ENCODE measurements at regions not wholly inside any gene's neighbourhood (a gene's known extent, or its start where the extent isn't known, plus 50 kb on each side); places are given as distances from the start of the nearest gene placed in this dataset.
A peak's percentile ranks its signal among the peaks of the same experiment; 100 is the strongest.
"Not testable (repeated sequence)": the region's sequence is repeated elsewhere in the genome, so short reads cannot be mapped to it uniquely, and the experiment has no call there.

DNA sequence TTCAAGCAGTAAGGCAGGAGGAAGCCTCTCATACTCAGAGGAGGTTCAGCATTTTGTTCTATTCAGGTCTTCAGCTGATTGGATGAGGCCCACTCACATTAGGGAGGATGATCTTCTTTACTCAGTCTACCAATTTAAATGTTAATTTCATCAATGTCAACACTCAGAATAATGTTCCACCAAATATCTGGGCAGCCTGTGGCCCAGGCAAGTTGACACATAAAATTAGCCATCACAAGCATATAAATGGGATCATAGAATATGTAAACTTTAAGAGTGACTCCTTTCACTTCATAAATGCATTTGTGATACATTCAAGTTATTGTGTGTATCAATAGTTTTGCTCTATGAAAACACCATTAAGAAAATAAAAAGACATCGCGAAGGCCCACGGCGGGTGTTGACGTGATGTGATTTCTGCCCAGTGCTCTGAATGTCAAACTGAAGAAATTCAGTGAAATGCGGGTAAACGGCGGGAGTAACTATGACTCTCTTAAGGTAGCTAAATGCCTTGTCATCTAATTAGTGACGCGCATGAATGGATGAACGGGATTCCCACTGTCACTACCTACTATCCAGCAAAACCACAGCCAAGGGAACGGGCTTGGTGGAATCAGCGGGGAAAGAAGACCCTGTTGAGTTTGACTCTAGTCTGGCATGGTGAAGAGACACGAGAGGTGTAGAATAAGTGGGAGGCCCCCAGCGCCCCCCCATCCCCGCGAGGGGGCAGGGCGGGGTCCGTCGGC lies 536.1 kb upstream of the AUTS2 start:
- no peak for DNase-seq

DNA sequence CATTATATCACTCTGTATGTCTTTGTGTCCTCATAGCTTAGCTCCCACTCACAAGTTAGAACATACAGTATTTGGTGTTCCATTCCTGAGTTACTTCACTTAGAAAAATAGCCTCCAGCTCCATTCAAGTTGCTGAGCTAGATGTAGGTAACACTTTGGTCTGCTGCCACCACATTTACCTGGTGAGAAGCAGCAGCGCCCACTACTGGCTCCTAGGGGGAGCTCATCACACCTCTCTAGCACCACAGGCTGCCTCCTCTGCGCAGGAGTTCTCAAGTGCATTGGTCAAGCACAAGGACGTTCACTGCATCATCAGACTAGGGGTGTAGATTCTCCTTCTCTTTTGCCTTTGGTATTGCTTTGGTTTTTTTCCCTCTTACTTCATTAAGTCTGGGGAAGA lies 530.9 kb upstream of the AUTS2 start:
- DNase-seq = no peak

DNA sequence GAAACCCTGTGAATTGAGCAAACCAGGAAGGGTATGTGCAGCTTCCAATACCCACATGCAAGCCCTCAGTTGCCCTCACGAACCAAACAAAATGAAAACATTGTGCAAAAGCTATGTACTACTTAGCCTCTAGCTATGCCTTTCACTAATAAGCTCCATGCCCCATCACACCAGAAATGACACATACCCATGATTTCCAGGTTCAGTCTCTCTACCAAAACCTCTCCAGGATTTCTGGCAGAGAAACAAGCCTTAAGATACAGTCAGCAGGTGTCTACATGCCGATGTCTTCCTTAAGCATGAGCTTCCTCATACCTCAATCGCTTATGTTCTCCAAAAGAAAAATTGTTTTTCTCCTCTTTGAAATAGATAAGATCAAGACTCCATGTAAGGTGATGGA lies 527.8 kb upstream of the AUTS2 start:
- no peak for DNase-seq

DNA sequence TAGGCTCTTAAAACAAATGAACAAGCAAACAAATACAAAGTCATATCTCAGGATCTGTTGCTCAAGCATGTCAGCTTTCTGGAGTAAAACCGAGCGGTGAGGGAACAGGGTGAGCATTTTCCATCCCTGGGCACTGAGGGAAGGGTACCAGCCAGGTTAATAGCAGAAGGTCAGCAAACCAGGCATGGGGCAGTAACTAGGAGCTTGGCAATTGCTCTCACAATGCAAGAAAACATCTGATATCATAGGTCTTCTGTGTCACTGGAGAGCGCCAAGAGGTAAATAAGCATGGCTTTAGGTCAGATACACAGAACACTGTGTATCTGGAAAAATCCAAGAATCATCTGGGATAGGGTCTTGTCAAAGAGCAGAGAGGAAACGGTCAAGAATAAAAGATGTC lies 521.7 kb upstream of the AUTS2 start:
- DNase-seq = no peak

DNA sequence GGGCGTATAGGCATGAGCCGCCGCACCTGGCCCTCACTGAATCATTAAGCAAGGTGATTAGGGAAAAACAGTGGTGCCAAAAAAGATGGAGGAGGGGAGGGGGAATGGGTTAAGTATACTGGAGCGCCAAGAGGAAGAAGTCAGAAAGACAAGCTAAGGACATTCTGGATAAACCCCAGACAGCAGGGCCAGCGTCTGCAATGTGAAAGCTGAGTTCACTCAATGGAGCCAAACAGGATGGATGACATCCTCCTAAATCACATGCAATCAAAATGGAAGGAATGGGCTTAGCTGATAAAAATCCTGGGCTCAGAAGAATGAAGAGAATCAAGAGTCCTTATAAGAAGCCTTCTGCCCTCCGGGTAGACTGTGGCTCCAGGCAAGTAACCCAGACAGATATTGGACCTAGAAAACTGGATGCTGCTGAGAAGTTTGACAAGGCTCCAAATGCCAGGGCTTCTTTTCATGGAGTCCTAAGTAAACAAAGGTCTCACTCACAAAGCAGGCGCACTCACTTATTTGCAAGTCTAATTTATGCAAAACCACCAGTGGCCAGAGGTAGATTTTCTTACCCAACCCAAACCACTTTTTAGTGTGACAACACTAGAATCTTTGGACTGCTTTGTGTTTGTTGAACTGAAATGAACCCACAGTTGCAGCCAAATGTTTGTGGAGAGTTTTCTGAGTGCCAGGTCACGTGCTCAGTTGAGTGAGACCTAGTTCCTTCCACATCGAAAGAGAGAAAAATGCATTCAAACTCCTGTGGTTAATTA lies 519.1 kb upstream of the AUTS2 start:
- no peak for DNase-seq

DNA sequence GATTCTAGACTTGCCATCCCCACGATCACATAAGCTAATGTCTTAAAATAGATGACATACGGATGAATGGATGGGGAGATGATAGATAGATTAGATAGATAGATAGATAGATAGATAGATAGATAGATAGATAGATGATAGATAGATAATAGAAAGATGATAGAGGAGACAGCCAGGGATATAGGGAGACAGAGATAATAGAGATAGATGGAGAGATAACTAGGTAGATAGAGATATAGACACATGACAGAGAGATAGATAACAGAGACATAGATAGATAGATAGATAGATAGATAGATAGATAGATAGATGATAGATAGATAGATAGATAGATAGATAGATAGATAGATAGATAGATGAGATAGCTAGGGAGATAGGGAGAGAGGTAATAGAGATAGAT lies 511.0 kb upstream of the AUTS2 start:
- DNase-seq = not testable (repeated sequence)

DNA sequence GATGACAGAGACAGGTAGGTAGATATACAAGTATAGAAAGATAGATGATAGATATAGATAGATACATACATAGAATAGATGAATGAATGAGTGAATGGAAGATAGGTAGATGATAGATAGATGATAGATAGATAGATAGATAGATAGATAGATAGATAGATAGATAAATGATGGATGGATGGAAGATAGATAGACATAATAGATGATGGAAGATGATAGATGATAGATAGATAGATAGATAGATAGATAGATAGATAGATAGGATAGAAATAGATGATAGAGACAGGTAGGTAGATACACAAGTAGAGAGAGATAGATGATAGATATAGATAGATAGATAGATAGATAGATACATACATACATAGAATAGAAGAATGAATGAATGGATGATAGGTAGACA lies 510.1 kb upstream of the AUTS2 start:
- no peak for DNase-seq

DNA sequence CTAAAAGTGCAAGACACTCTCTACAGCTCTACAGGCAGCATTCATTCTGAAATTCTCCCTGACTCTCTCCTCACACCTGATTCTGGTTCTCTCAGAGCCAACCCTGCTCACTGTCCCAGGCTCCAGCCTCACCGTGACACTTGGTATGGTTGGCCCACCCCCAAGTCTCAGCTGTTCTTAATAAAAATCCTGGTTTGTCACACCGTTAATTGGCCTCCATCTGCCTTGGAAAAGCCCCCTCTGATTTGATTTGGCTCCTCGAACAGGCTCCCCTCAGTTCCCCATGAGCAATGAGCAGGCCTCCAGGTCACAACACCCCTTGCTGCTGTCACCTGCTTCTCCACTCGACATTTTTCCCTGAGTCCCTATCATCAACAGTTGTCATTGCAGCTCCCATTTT lies 507.3 kb upstream of the AUTS2 start:
- DNase-seq = no peak

DNA sequence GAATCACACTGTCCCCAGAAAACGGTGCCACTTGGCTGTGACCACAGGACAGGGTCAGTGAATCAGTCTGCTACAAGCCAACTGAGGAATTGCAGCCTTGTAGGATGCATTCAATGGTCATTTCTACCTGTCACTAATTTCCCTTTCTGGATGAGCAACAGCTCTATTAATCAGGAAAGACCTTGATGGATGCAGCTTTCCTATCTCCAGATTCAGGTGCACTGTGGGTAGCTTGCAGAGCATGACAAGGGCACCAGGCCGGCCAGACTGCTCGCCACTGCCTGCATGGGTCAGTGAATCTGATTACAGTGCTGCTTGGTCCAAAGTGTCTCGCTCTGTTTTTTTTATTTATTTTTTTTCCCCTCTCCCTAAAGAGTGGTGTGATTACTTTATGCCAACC lies 506.8 kb upstream of the AUTS2 start:
- no peak for DNase-seq

DNA sequence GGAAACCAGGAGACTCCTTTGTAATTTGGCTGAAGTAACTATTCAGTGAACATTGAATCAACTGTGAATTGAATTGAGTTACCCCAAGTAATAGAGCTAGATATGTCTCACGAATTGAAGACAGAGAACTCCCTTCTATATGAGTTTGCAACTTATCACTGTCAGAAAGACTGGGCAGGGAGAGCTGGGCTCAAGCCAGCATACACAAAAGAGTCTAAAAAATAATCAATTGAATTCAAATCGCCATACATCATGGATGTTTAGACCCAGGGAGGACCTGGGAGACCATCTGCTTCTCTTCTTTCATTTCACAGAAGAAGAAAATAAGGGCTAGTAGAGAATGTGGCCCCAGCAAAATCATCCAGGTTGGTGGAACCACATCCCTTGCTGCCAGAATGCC lies 503.1 kb upstream of the AUTS2 start:
- no peak for DNase-seq

DNA sequence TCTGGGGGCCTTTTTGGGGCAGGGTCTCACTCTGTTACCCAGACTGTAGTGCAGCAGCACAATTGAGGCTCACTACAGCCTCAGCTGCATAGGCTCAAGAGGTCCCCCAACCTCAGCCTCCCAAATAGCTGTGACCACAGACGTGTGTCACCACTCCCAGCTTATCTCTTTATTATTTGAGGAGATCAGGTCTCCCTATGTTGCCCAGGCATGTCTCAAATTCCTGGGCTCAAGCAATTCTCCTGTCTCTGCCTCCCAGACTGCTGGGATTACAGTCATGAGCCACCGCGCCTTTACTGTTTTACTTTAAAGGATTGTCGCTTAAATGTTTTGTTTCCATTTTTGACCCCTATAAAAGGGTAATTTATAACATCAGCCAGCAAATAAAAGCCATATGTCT lies 502.6 kb upstream of the AUTS2 start:
- DNase-seq = no peak

DNA sequence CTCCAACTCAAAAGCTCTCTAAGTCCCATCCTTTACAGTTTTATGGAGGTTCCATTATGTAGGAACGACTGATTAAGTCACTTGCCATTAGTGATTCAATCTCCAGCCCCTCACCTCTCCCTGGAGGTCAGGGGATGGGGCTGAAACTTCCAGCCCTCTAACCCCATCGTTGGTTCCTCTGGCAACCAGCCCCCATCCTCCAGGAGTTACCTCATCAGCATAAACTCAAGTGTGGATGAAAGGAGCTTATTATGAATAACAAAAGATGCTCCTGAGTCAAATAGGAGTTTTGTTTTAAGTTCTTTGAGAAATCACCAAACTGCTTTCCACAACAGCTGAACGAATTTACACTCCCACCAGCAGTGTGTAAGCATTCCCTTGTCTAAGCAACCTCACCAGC lies 494.3 kb upstream of the AUTS2 start:
- no peak for DNase-seq

DNA sequence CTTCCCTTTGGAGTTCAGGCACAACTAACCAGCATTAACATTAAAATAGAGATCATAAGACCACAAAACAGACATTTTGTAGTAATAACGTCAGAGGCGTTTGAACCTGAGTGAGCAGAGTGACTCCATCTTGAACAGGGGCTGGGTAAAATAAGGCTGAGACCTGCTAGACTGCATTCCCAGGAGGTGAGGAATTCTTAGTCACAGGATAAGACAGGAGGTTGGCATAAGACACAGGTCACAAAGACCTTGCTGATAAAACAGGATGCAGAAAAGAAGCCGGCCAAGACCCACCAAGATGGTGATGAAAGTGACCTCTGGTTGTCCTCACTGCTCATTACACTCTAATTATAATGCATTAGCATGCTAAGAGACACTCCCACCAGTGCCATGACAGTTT lies 493.2 kb upstream of the AUTS2 start:
- DNase-seq = no peak

DNA sequence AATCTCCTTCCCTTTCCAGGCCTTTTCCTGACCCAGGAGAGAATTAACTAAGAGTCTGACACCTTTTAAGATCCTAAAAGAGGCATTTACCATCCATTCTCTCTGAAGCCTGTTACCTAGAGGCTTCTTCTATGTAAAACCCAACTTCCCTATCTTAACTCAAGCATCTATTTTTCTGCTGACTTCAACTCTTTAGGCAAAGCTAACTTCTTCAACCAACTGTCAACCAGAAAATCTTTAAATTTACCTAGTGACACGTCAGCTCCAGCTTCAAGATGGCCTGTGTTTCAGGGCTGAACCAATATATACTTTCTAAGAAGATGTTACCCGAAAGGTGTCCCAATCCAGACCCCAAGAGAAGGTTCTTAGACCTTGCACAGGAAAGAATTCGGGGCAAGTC lies 492.3 kb upstream of the AUTS2 start:
- no peak for DNase-seq

DNA sequence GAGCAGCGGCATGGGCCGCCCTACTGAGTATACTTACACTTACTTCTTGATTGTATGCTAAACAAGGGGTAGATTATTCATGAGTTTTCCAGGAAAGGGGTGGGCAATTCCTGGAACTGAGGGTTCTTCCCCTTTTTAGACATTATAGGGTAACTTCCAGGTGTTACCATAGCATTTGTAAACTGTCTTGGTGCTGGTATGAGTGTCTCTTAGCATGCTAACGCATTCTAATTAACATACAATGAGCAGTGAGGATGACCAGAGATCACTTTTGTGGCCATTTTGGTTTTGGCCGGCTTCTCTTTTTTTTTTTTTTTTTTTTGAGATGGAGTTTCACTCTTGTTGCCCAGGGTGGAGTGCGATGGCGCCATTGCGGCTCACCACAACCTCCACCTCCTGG lies 491.8 kb upstream of the AUTS2 start:
- not testable (repeated sequence) for DNase-seq

DNA sequence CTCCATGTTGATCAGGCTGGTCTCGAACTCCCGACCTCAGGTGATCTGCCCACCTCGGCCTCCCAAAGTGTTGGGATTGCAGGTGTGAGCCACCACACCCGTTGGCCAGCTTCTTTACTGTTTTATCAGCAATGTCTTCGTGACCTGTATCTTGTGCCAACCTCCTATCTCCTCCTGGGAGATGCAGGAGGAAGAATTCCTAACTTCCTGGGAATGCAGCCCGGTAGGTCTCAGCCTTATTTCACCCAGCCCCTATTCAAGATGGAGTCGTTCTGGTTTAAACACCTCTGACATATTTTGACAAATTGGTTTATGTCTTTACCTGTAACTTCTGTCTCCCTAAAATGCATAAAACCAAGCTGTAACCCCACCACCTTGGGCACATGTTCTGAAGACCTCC lies 491.3 kb upstream of the AUTS2 start:
- not testable (repeated sequence) for DNase-seq

DNA sequence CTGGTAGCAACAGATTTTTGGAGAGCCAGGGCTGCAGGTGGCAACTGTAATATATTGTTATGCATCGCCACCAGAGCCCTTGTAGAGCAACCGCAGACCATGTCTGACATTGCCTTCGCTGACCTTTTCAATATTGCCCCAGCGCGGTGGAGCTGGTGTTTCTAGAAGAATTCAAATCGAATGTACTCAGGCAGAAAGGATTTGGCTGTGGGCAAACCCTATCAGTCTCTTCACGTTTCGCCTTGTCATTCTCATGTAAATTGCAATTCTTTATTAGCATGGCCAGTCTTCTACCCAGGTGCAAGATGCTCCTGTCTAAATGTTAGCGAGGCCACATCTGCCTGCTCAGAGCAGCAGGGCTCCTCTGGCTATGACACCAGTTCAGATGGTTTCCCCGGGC lies 490.2 kb upstream of the AUTS2 start:
- DNase-seq = no peak

DNA sequence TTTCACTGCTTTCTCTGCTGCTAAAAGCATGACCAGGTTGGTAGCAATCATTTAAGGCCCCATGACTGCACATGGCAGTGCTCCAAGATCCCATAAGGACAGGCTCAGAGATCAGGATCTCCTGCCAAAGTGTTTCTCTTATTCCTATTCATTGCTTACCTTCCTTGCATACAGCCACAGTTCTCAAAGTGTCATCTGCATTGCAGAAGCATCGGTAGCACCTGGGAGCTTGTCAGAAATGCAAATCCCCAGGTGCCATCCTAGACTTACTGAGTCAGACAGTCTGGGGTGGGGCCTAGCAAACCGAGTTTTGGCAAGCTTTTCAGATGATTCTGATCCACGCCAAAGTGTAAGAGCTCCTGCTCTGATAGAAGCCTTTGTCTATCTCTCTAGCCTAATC lies 489.0 kb upstream of the AUTS2 start:
- DNase-seq = no peak

DNA sequence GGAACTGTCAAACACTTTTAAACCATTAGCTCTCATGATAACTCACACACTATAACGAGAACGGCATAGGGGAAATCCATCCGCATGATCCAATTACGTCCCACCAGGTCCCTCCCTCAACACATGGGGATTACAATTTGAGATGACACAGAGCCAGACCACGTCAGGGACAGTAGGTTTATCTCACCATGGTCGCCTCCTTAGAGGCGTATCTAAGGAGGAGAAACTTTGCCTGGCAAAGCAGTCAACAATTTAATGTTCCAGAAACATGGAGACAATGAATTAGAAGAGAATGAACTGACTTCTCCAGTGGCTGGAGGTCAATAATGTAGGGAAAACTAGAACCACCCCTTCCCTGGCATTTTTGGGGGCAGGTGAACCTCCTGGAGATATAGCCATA lies 488.4 kb upstream of the AUTS2 start:
- DNase-seq = no peak

DNA sequence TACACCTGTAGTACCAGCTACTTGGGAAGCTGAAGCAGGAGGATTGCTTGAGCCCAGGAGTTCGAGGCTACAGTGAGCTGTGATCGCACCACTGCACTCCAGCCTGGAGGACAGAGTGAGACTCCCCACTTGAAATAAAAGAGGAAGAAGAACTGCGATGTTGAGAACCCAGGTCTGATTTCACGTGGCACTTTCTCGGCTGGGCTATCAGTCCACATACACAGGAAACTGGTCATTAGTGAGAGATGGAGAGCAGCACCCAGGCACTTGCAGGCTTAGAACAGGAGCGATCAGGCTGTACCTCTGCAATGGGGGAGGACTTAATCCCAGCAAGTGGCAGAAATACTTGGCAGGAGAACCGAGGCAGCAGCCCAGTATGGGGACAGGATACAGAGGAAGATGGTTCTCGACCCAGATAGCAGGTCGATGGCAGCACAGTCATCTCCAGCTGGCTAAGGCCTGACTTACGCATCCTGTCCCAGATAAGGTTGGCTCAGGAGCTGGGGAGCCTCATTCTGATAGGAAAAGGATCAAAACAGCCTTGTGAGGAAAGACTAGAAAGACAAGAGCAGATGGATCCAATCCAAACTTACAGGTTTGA lies 487.7 kb upstream of the AUTS2 start:
- no peak for DNase-seq

DNA sequence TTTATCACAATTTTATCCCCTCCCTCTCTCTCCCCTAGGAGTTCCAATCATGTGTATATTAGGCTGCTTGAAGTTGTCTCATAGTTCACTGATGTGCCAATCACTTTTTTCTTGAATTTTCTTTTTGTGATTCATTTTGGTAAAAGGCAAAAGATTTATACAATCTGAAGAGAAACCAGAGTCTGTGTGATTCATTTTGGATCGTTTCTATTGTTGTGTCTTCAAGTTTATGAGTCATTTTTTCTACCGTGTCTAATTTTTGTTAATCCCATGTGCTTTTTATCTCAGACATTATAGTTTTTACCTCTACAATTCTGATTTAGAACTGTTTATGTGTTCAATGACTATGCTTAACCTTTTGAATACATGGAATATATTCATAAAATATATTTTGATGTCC lies 483.9 kb upstream of the AUTS2 start:
- DNase-seq = no peak

DNA sequence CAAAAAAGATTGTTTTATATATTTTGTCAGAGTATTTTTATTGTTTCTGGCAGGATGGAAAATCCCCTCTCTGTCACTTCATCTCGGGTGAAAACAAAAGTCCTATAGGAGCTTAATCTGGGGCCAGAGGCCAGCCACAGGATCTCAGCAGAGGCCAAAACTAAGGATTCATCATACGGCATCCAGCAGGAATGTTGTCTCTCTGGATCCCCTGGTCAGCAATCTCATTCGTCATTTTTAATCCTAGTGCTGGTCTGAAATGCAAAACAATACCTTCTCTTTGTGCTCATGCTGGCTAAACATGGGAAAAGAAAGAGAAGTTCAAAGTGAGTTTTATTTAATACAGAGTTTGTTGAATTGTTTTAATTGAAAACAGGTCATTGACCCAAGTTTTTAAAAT lies 482.5 kb upstream of the AUTS2 start:
- DNase-seq = no peak

DNA sequence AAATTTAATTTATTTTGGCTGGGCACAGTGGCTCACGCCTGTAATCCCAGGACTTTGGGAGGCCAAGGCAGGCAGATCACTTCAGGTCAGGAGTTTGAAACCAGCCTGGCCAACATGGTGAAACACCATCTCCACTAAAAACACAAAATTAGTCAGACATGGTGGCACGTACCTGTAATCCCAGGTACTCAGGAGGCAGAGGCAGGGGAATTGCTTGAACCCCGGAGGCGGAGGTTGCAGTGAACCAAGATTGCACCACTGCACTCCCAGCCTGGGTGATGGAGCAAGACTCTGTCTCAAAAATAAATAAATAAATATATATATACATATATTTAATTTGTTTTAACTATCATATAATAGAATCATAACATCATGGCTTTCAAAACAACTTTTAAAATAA lies 482.1 kb upstream of the AUTS2 start:
- not testable (repeated sequence) for DNase-seq

DNA sequence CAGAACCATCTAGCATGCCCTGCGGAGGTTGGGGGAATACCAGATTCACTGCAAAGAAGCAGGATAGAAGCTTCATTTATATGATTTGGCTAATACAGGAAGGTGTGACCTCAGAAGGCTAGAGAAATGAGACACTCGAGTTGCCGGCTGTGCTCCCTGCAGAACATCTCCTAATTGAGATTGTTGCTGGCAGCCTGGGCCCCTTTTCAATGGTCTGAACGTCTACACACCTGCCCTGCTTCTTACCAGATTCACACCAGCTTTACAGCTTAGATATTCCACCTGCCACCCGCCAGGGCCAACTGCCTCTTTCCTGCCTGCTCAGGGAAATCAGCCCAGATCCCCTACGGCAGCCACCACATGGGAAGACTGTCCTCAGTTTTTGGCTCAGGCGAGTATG lies 475.3 kb upstream of the AUTS2 start:
- peak; percentile 2 for DNase-seq

All from NCI-H510A treated with DMSO at 0.1 percent for 48 hours (cell line).